ENCODE measurements at regions not wholly inside any gene's neighbourhood (a gene's known extent, or its start where the extent isn't known, plus 50 kb on each side); places are given as distances from the start of the nearest gene placed in this dataset.

GRCh38 chr9:115740986-115741385, 412.6 kb upstream of the PAPPA start:
- TF ChIP-seq, protein P1, sequence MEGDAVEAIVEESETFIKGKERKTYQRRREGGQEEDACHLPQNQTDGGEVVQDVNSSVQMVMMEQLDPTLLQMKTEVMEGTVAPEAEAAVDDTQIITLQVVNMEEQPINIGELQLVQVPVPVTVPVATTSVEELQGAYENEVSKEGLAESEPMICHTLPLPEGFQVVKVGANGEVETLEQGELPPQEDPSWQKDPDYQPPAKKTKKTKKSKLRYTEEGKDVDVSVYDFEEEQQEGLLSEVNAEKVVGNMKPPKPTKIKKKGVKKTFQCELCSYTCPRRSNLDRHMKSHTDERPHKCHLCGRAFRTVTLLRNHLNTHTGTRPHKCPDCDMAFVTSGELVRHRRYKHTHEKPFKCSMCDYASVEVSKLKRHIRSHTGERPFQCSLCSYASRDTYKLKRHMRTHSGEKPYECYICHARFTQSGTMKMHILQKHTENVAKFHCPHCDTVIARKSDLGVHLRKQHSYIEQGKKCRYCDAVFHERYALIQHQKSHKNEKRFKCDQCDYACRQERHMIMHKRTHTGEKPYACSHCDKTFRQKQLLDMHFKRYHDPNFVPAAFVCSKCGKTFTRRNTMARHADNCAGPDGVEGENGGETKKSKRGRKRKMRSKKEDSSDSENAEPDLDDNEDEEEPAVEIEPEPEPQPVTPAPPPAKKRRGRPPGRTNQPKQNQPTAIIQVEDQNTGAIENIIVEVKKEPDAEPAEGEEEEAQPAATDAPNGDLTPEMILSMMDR (IDR thresholded peaks at IDR 0.05; ENCODE audit: borderline replicate concordance, extremely low read depth, low read length, poor library complexity, severe bottlenecking), result no peak
- TF ChIP-seq EZH2 (IDR thresholded peaks at IDR 0.05; ENCODE audit: borderline replicate concordance, low read depth, low read length, severe bottlenecking), result no peak

Measured in DND-41 (cell line).